Liver (tissue), 8 donors: ENCODE measurements at regions not wholly inside any gene's neighbourhood (a gene's known extent, or its start where the extent isn't known, plus 50 kb on each side); places are given as distances from the start of the nearest gene placed in this dataset.

Experiments used
- DNase-seq: peaks from one replicate; pipeline ENCODE4 v3.0.0-alpha.2; 2017; ENCODE audit warnings: low spot score
- H3K27ac ChIP-seq, 2 donors: one replicate each; pipeline ENCODE4 v1.7.0; 2013; ENCODE audit warnings: inconsistent platforms in 2 of 2, low read length in 2 of 2, control low read depth in 1 of 2, low read depth in 1 of 2, mild to moderate bottlenecking in 1 of 2
- H3K27me3 ChIP-seq, 4 donors: one replicate each; pipeline versions ENCODE4 v1.6.1 to v1.7.0; 2013; ENCODE audit warnings: low read length in 3 of 4, inconsistent platforms in 1 of 4, mild to moderate bottlenecking in 1 of 4, moderate library complexity in 1 of 4; ENCODE audit not compliant: control insufficient read depth in 4 of 4, insufficient read depth in 4 of 4
- H3K36me3 ChIP-seq, 4 donors: one replicate each; pipeline versions ENCODE4 v1.6.1 to v1.7.0; 2013; ENCODE audit warnings: low read length in 3 of 4, mild to moderate bottlenecking in 3 of 4, low read depth in 1 of 4, moderate library complexity in 1 of 4; ENCODE audit not compliant: control insufficient read depth in 4 of 4, insufficient read depth in 3 of 4
- H3K4me1 ChIP-seq, 4 donors: one replicate each; pipeline versions ENCODE4 v1.6.1 to v1.7.0; 2013; ENCODE audit warnings: low read length in 3 of 4, mild to moderate bottlenecking in 3 of 4, moderate library complexity in 1 of 4; ENCODE audit not compliant: control insufficient read depth in 4 of 4, insufficient read depth in 4 of 4
- H3K4me3 ChIP-seq, 3 donors: one replicate each; pipeline versions ENCODE4 v1.6.1 to v1.7.0; 2013; ENCODE audit warnings: low read length in 3 of 3, control low read depth in 1 of 3, low read depth in 1 of 3, mild to moderate bottlenecking in 1 of 3
- H3K9ac ChIP-seq, 2 donors: one replicate each; pipeline ENCODE4 v1.7.0; 2013; ENCODE audit warnings: low read length in 2 of 2, mild to moderate bottlenecking in 2 of 2, moderate library complexity in 2 of 2, control low read depth in 1 of 2, low read depth in 1 of 2
- H3K9me3 ChIP-seq, 4 donors: one replicate each; pipeline versions ENCODE4 v1.6.1 to v1.7.0; 2013; ENCODE audit warnings: low read length in 3 of 4; ENCODE audit not compliant: control insufficient read depth in 4 of 4
- EGR1 ChIP-seq, 2 donors: IDR thresholded peaks; 2 replicates each; pipeline ENCODE4 v1.6.1; 2016 to 2018; ENCODE audit warnings: antibody characterized with exemption in 2 of 2, low read depth in 2 of 2
- FOXA1 ChIP-seq: IDR thresholded peaks from 2 replicates; pipeline ENCODE4 v1.6.1; 2016; ENCODE audit warnings: antibody characterized with exemption
- FOXA2 ChIP-seq: IDR thresholded peaks from 2 replicates; pipeline ENCODE4 v1.6.1; 2016; ENCODE audit warnings: antibody characterized with exemption
- GABPA ChIP-seq, 2 donors: IDR thresholded peaks in 1 of 2; conservative IDR thresholded peaks in 1 of 2; 2 replicates each; pipeline ENCODE4 v1.6.1; 2016; ENCODE audit warnings: antibody characterized with exemption in 2 of 2, mild to moderate bottlenecking in 1 of 2, moderate library complexity in 1 of 2
- HNF4A ChIP-seq, 2 donors: conservative IDR thresholded peaks; 2 replicates each; pipeline ENCODE4 v1.6.1; 2016; ENCODE audit warnings: antibody characterized with exemption in 2 of 2, mild to moderate bottlenecking in 2 of 2
- HNF4G ChIP-seq: IDR thresholded peaks from 2 replicates; pipeline ENCODE4 v1.6.1; 2016; ENCODE audit warnings: antibody characterized with exemption
- JUND ChIP-seq, 2 donors: IDR thresholded peaks; 2 replicates each; pipeline ENCODE4 v1.6.1; 2016; ENCODE audit warnings: antibody characterized with exemption in 2 of 2
- NR2F2 ChIP-seq: IDR thresholded peaks from 2 replicates; pipeline ENCODE4 v1.6.1; 2016; ENCODE audit warnings: antibody characterized with exemption
- RAD21 ChIP-seq, 2 donors: IDR thresholded peaks; 2 replicates each; pipeline ENCODE4 v1.6.1; 2016; ENCODE audit warnings: antibody characterized with exemption in 2 of 2, mild to moderate bottlenecking in 2 of 2
- RXRA ChIP-seq, 2 donors: IDR thresholded peaks; 2 replicates each; pipeline ENCODE4 v1.6.1; 2017 to 2018; ENCODE audit warnings: antibody characterized with exemption in 2 of 2, mild to moderate bottlenecking in 1 of 2
- SP1 ChIP-seq: IDR thresholded peaks from 2 replicates; pipeline ENCODE4 v1.6.1; 2018; ENCODE audit warnings: antibody characterized with exemption, mild to moderate bottlenecking
- TAF1 ChIP-seq: conservative IDR thresholded peaks from 2 replicates; pipeline ENCODE4 v1.6.1; 2016; ENCODE audit warnings: antibody characterized with exemption, mild to moderate bottlenecking
- YY1 ChIP-seq: IDR thresholded peaks from 2 replicates; pipeline ENCODE4 v1.6.1; 2016; ENCODE audit warnings: antibody characterized with exemption, mild to moderate bottlenecking
- WGBS: extraction: QIAGEN DNeasy Blood & Tissue Kit; methylation state at CpG from one replicate; pipeline ENCODE4 v1.1.7; 2013; 5-methylcytosine and 5-hydroxymethylcytosine counted together
- TF ChIP-seq, protein P1 (sequence below): fragments of 150-350 bp; IDR thresholded peaks from 2 replicates; pipeline ENCODE4 v1.5.1; 2017; ENCODE audit warnings: improper control_type of control experiment, low read depth, low read length; ENCODE audit not compliant: missing input control
- TF ChIP-seq, protein P2 (sequence below): IDR thresholded peaks from 2 replicates; pipeline ENCODE4 v1.6.1; 2016; ENCODE audit warnings: antibody characterized with exemption, mild to moderate bottlenecking
- TF ChIP-seq, protein P3 (sequence below): IDR thresholded peaks from 2 replicates; pipeline ENCODE4 v1.6.1; 2016; ENCODE audit warnings: antibody characterized with exemption
- TF ChIP-seq, protein P4 (sequence below): IDR thresholded peaks from 2 replicates; pipeline ENCODE4 v1.6.1; 2016; ENCODE audit warnings: antibody characterized with exemption
- TF ChIP-seq, protein P5 (sequence below): IDR thresholded peaks from 2 replicates; pipeline ENCODE4 v1.6.1; 2016; ENCODE audit warnings: antibody characterized with exemption
- donor health status: healthy.
- donor health status: healthy.
- donor health status: healthy.
- donor health status: healthy.
- donor health status: healthy.

DNA sequence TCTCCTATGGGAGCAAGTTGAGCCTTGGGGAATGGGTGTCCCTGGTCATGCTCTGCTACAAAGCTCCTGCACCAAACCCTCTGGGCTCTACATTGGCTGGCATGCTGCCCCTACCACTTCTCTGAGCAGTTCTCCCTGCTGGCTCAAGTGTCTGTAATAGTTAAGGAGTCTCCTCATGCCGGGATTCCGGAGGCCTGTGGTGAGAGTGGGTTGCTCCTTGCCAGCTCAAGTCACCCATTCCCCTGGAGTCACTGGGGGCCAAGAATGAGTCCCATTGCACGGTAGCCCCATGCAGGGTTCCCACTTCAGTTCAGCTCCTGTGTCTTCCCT lies 173.9 kb downstream of the PRDM13 start:
- Histone ChIP-seq H3K4me1 (no peaks in the 10 kb centered on the region), H3K4me3 (no peak overlapping the region), H3K36me3 (no peaks in the 10 kb centered on the region), H3K27ac (no peak overlapping the region), H3K9ac (no peak overlapping the region), H3K27me3 (peaks cover 0 to 9% (median 0%) of the 10 kb centered on the region in 4 donors), H3K9me3 (no peaks in the 10 kb centered on the region)
- no peak for DNase-seq
- TF ChIP-seq, protein P1, sequence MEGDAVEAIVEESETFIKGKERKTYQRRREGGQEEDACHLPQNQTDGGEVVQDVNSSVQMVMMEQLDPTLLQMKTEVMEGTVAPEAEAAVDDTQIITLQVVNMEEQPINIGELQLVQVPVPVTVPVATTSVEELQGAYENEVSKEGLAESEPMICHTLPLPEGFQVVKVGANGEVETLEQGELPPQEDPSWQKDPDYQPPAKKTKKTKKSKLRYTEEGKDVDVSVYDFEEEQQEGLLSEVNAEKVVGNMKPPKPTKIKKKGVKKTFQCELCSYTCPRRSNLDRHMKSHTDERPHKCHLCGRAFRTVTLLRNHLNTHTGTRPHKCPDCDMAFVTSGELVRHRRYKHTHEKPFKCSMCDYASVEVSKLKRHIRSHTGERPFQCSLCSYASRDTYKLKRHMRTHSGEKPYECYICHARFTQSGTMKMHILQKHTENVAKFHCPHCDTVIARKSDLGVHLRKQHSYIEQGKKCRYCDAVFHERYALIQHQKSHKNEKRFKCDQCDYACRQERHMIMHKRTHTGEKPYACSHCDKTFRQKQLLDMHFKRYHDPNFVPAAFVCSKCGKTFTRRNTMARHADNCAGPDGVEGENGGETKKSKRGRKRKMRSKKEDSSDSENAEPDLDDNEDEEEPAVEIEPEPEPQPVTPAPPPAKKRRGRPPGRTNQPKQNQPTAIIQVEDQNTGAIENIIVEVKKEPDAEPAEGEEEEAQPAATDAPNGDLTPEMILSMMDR: no peak
- TF ChIP-seq HNF4G (no peak), GABPA (IDR thresholded peaks at IDR 0.05 in 1 of 2, conservative IDR thresholded peaks at IDR 0.05 in 1 of 2) (no peak), EGR1 (IDR thresholded peaks at IDR 0.05; ENCODE audit: low read depth in 2 of 2) (no peak), YY1 (no peak), JUND (IDR thresholded peaks at IDR 0.05) (no peak), FOXA1 (no peak)
- TF ChIP-seq, protein P2, sequence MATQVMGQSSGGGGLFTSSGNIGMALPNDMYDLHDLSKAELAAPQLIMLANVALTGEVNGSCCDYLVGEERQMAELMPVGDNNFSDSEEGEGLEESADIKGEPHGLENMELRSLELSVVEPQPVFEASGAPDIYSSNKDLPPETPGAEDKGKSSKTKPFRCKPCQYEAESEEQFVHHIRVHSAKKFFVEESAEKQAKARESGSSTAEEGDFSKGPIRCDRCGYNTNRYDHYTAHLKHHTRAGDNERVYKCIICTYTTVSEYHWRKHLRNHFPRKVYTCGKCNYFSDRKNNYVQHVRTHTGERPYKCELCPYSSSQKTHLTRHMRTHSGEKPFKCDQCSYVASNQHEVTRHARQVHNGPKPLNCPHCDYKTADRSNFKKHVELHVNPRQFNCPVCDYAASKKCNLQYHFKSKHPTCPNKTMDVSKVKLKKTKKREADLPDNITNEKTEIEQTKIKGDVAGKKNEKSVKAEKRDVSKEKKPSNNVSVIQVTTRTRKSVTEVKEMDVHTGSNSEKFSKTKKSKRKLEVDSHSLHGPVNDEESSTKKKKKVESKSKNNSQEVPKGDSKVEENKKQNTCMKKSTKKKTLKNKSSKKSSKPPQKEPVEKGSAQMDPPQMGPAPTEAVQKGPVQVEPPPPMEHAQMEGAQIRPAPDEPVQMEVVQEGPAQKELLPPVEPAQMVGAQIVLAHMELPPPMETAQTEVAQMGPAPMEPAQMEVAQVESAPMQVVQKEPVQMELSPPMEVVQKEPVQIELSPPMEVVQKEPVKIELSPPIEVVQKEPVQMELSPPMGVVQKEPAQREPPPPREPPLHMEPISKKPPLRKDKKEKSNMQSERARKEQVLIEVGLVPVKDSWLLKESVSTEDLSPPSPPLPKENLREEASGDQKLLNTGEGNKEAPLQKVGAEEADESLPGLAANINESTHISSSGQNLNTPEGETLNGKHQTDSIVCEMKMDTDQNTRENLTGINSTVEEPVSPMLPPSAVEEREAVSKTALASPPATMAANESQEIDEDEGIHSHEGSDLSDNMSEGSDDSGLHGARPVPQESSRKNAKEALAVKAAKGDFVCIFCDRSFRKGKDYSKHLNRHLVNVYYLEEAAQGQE: no peak
- TF ChIP-seq, protein P3, sequence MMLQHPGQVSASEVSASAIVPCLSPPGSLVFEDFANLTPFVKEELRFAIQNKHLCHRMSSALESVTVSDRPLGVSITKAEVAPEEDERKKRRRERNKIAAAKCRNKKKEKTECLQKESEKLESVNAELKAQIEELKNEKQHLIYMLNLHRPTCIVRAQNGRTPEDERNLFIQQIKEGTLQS: no peak
- WGBS: 79% methylated on average over 3 of the region's 3 CpGs

DNA sequence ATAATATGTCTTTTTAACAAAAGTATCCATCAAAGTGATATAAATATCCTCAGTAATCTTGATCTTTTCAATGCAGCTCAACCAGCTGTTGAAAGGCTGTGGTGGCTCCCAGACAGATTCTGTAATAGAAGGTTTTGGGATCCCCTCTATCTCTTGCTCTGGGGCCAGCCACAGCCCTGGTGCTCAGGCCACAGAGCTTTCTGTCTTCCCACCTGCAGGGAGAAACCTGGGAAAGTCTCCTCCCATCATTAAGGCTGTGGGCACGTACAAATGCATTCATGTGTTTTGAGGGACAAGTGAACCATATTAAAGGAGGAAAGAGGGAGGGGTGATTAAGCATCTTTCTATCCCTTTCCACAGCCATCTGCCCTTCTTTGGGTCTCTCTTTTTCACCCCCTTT lies 183.1 kb downstream of the PRDM13 start:
- H3K9ac ChIP-seq: no peak overlapping the region
- no peak overlapping the region for H3K4me3 ChIP-seq
- H3K9me3 ChIP-seq: no peaks in the 10 kb centered on the region
- H3K27me3 ChIP-seq: peaks cover 0 to 5% (median 1%) of the 10 kb centered on the region in 4 donors
- no peak for DNase-seq
- H3K27ac ChIP-seq: no peak overlapping the region
- WGBS: 43% methylated on average over 1 of the region's 1 CpG
- TF ChIP-seq NR2F2 (no peak), RAD21 (IDR thresholded peaks at IDR 0.05) (no peak), HNF4A (conservative IDR thresholded peaks at IDR 0.05) (no peak), JUND (IDR thresholded peaks at IDR 0.05) (no peak), FOXA1 (no peak), YY1 (no peak), RXRA (IDR thresholded peaks at IDR 0.05) (no peak), SP1 (no peak), FOXA2 (no peak), GABPA (IDR thresholded peaks at IDR 0.05 in 1 of 2, conservative IDR thresholded peaks at IDR 0.05 in 1 of 2) (no peak), TAF1 (no peak)
- TF ChIP-seq, protein P3: no peak
- TF ChIP-seq, protein P4, sequence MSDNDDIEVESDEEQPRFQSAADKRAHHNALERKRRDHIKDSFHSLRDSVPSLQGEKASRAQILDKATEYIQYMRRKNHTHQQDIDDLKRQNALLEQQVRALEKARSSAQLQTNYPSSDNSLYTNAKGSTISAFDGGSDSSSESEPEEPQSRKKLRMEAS: no peak
- TF ChIP-seq, protein P1: no peak
- TF ChIP-seq, protein P5, sequence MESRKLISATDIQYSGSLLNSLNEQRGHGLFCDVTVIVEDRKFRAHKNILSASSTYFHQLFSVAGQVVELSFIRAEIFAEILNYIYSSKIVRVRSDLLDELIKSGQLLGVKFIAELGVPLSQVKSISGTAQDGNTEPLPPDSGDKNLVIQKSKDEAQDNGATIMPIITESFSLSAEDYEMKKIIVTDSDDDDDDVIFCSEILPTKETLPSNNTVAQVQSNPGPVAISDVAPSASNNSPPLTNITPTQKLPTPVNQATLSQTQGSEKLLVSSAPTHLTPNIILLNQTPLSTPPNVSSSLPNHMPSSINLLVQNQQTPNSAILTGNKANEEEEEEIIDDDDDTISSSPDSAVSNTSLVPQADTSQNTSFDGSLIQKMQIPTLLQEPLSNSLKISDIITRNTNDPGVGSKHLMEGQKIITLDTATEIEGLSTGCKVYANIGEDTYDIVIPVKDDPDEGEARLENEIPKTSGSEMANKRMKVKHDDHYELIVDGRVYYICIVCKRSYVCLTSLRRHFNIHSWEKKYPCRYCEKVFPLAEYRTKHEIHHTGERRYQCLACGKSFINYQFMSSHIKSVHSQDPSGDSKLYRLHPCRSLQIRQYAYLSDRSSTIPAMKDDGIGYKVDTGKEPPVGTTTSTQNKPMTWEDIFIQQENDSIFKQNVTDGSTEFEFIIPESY: no peak
- TF ChIP-seq, protein P2: no peak
- no peaks in the 10 kb centered on the region for H3K36me3 ChIP-seq
- H3K4me1 ChIP-seq: no peaks in the 10 kb centered on the region
